Activated CD8-positive, alpha-beta T cell treated with anti-CD3 and anti-CD28 coated beads for 36 hours (primary cell): ENCODE measurements at regions not wholly inside any gene's neighbourhood (a gene's known extent, or its start where the extent isn't known, plus 50 kb on each side); places are given as distances from the start of the nearest gene placed in this dataset.

Experiments
- ATAC-seq: fragments of 200-7000 bp; cut with Tn5 transposase; one replicate; pipeline ENCODE4 v1.10.0; 2021; ENCODE audit warnings: mild to moderate bottlenecking, moderate library complexity
- CTCF ChIA-PET: fragments of 350-600 bp; sonication (Branson Sonifier 250); formaldehyde crosslinking; loops from one replicate; lab custom pipeline; 2021; ENCODE audit warnings: antibody characterized with exemption; lab: Charles Lee
- POLR2A ChIA-PET: fragments of 350-600 bp; sonication (Branson Sonifier 250); formaldehyde crosslinking; loops from one replicate; lab custom pipeline; 2021; ENCODE audit warnings: antibody characterized with exemption; lab: Charles Lee
- DNase-seq: peaks from one replicate; pipeline ENCODE4 v3.0.0-alpha.2; 2020
- H3K27ac Mint-ChIP-seq: one replicate; pipeline ENCODE4 v1.8.0; 2021; ENCODE audit warnings: mild to moderate bottlenecking, mixed read lengths
- H3K27me3 Mint-ChIP-seq: one replicate; pipeline ENCODE4 v1.8.0; 2021; ENCODE audit warnings: mixed read lengths
- H3K36me3 Mint-ChIP-seq: one replicate; pipeline ENCODE4 v1.8.0; 2021; ENCODE audit warnings: low read depth, mixed read lengths
- H3K4me1 Mint-ChIP-seq: one replicate; pipeline ENCODE4 v1.8.0; 2021; ENCODE audit warnings: low read depth, mixed read lengths
- H3K4me3 Mint-ChIP-seq: one replicate; pipeline ENCODE4 v1.8.0; 2021; ENCODE audit warnings: mild to moderate bottlenecking, moderate library complexity, mixed read lengths
- H3K9me3 Mint-ChIP-seq: one replicate; pipeline ENCODE4 v1.8.0; 2021; ENCODE audit warnings: mixed read lengths
- CTCF ChIP-seq: fragments of 200-600 bp; IDR thresholded peaks from one replicate; pipeline ENCODE4 v1.8.0; 2022; ENCODE audit warnings: antibody characterized with exemption, mild to moderate bottlenecking
- intact Hi-C: fragments of 100-400 bp; cut with micrococcal nuclease; formaldehyde crosslinking; loops from one replicate; pipeline ENCODE4 v1.10.0; 2022

- intact Hi-C loops = no loop called here
- no peaks in the 10 kb centered on the region for H3K9me3 Mint-ChIP-seq
- CTCF ChIA-PET = no interaction called here
- ATAC-seq (no peak), DNase-seq (no peak)
- H3K4me3 Mint-ChIP-seq = no peak overlapping the region
- H3K4me1 Mint-ChIP-seq = no peaks in the 10 kb centered on the region
- H3K36me3 Mint-ChIP-seq = no peaks in the 10 kb centered on the region
- POLR2A ChIA-PET = no interaction called here
- H3K27me3 Mint-ChIP-seq = no peaks in the 10 kb centered on the region
- no peak overlapping the region for H3K27ac Mint-ChIP-seq
- no peak for TF ChIP-seq CTCF
Measured at GRCh38 chr1:90387805-90388204, 329.3 kb downstream of the BARHL2 start.

GRCh38 chr1:90386899-90387720 is 330.0 kb downstream of the BARHL2 start:
- intact Hi-C loops = no loop called here
- no peaks in the 10 kb centered on the region for H3K9me3 Mint-ChIP-seq
- no peaks in the 10 kb centered on the region for H3K4me1 Mint-ChIP-seq
- ChIA-PET POLR2A (no interaction called here), CTCF (no interaction called here)
- ATAC-seq (no peak), DNase-seq (no peak)
- H3K36me3 Mint-ChIP-seq = no peaks in the 10 kb centered on the region
- H3K27me3 Mint-ChIP-seq = no peaks in the 10 kb centered on the region
- no peak overlapping the region for H3K4me3 Mint-ChIP-seq
- no peak for TF ChIP-seq CTCF
- H3K27ac Mint-ChIP-seq = no peak overlapping the region

- CTCF ChIA-PET = no interaction called here
- POLR2A ChIA-PET = no interaction called here
Measured at GRCh38 chr1:90384193-90384592, 332.9 kb downstream of the BARHL2 start.

DNA sequence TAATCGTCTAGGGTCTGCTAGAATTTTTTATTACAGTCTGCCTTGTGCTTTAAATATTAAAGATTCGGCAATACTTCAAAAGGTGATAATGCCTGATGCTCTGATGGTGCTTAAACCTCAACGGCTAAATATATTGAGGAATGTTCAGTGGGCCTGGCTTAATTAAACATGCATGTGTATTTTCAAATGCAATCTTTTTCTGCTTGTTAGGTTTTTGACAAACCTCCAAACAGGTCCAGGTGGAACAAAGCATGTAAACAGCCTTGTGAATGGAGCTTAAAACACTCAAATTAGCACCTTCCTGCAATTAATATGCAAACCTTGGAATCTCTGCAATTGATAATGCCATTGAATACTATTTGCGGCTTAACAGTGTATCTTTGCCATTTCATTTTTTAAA is 334.9 kb downstream of the BARHL2 start:
- no peaks in the 10 kb centered on the region for H3K9me3 Mint-ChIP-seq
- ChIA-PET POLR2A (no interaction called here), CTCF (no interaction called here)
- ATAC-seq = no peak
- intact Hi-C loops = no loop called here
- H3K27me3 Mint-ChIP-seq = no peaks in the 10 kb centered on the region
- TF ChIP-seq CTCF = no peak
- no peaks in the 10 kb centered on the region for H3K36me3 Mint-ChIP-seq
- H3K4me1 Mint-ChIP-seq = no peaks in the 10 kb centered on the region
- H3K4me3 Mint-ChIP-seq = no peak overlapping the region
- DNase-seq = no peak
- no peak overlapping the region for H3K27ac Mint-ChIP-seq

More at GRCh38 chr1:90384193-90384592, 332.9 kb downstream of the BARHL2 start:
- H3K27me3 Mint-ChIP-seq = no peaks in the 10 kb centered on the region
- no peak for TF ChIP-seq CTCF
- no peak overlapping the region for H3K27ac Mint-ChIP-seq
- no peaks in the 10 kb centered on the region for H3K4me1 Mint-ChIP-seq
- no peak overlapping the region for H3K4me3 Mint-ChIP-seq
- ATAC-seq (no peak), DNase-seq (no peak)
- intact Hi-C loops = no loop called here
- no peaks in the 10 kb centered on the region for H3K9me3 Mint-ChIP-seq
- H3K36me3 Mint-ChIP-seq = no peaks in the 10 kb centered on the region

GRCh38 chr1:90381598-90381997 is 335.5 kb downstream of the BARHL2 start:
- no peaks in the 10 kb centered on the region for H3K36me3 Mint-ChIP-seq
- no peak for ATAC-seq
- H3K9me3 Mint-ChIP-seq = no peaks in the 10 kb centered on the region
- intact Hi-C loops = no loop called here
- H3K27ac Mint-ChIP-seq = no peak overlapping the region
- no peak for TF ChIP-seq CTCF
- ChIA-PET CTCF (no interaction called here), POLR2A (no interaction called here)
- no peak overlapping the region for H3K4me3 Mint-ChIP-seq
- no peaks in the 10 kb centered on the region for H3K27me3 Mint-ChIP-seq
- DNase-seq = no peak
- no peaks in the 10 kb centered on the region for H3K4me1 Mint-ChIP-seq
